ENCODE measurements at regions not wholly inside any gene's neighbourhood (a gene's known extent, or its start where the extent isn't known, plus 50 kb on each side); places are given as distances from the start of the nearest gene placed in this dataset.
"Not testable (repeated sequence)": the region's sequence is repeated elsewhere in the genome, so short reads cannot be mapped to it uniquely, and the experiment has no call there.

GRCh38 chr5:58311526-58311925 lies 148.4 kb downstream of the PLK2 start:
- TF ChIP-seq CTCF (IDR thresholded peaks at IDR 0.05; ENCODE audit: low read depth, low read length) = no peak
- no peak overlapping the region for H3K4me3 ChIP-seq (ENCODE audit: low read depth, low read length)

- H3K4me3 ChIP-seq (ENCODE audit: low read depth, low read length) = not testable (repeated sequence)
These were observed 151.5 kb downstream of the PLK2 start for GRCh38 chr5:58308384-58308783.

GRCh38 chr5:58300346-58300895 lies 159.5 kb downstream of the PLK2 start:
- no peak for TF ChIP-seq CTCF (IDR thresholded peaks at IDR 0.05; ENCODE audit: low read depth, low read length)
- H3K4me3 ChIP-seq (ENCODE audit: low read depth, low read length) = no peak overlapping the region

GRCh38 chr5:58299256-58299655 lies 160.6 kb downstream of the PLK2 start:
- H3K4me3 ChIP-seq (ENCODE audit: low read depth, low read length) = no peak overlapping the region
- TF ChIP-seq CTCF (IDR thresholded peaks at IDR 0.05; ENCODE audit: low read depth, low read length) = no peak

- TF ChIP-seq CTCF (IDR thresholded peaks at IDR 0.05; ENCODE audit: low read depth, low read length) = no peak
These were observed 165.1 kb downstream of the PLK2 start for GRCh38 chr5:58294598-58295305.

GRCh38 chr5:58288275-58288674 lies 171.6 kb downstream of the PLK2 start:
- H3K4me3 ChIP-seq (ENCODE audit: low read depth, low read length) = not testable (repeated sequence)

More at GRCh38 chr5:58294598-58295305, 165.1 kb downstream of the PLK2 start:
- no peak overlapping the region for H3K4me3 ChIP-seq (ENCODE audit: low read depth, low read length)

GRCh38 chr5:58286741-58287140 lies 173.1 kb downstream of the PLK2 start:
- no peak for TF ChIP-seq CTCF (IDR thresholded peaks at IDR 0.05; ENCODE audit: low read depth, low read length)
- H3K4me3 ChIP-seq (ENCODE audit: low read depth, low read length) = no peak overlapping the region

GRCh38 chr5:58285900-58286299 lies 174.0 kb downstream of the PLK2 start:
- TF ChIP-seq CTCF (IDR thresholded peaks at IDR 0.05; ENCODE audit: low read depth, low read length) = no peak
- H3K4me3 ChIP-seq (ENCODE audit: low read depth, low read length) = no peak overlapping the region
